Transverse colon (tissue), 3 donors: ENCODE measurements at regions not wholly inside any gene's neighbourhood (a gene's known extent, or its start where the extent isn't known, plus 50 kb on each side); places are given as distances from the start of the nearest gene placed in this dataset.

ENCODE experiments used
- CTCF ChIP-seq, 5 experiments: fragments of 200-600 bp in 3 of 5; fragments of 450-650 bp in 2 of 5; sonication (generic) in 3 of 5; IDR thresholded peaks; 1 replicate in 2 of 5; 2 replicates in 3 of 5; pipeline ENCODE4 v1.5.1; 2016 to 2017; ENCODE audit warnings: antibody characterized with exemption in 5 of 5, inconsistent platforms in 3 of 5, mild to moderate bottlenecking in 2 of 5, moderate library complexity in 1 of 5
- EP300 ChIP-seq: sonication (generic); formaldehyde crosslinking; IDR thresholded peaks from one replicate; pipeline ENCODE4 v1.6.1; 2017; ENCODE audit warnings: antibody characterized with exemption, low read depth
- POLR2A ChIP-seq: fragments of 450-650 bp; IDR thresholded peaks from one replicate; pipeline ENCODE4 v1.6.1; 2016; ENCODE audit warnings: antibody characterized with exemption, mild to moderate bottlenecking, moderate library complexity

- no peak for TF ChIP-seq CTCF (IDR thresholded peaks at IDR 0.05)
- no peak for TF ChIP-seq EP300
- no peak for TF ChIP-seq POLR2A
Measured at GRCh38 chr1:98075626-98076025, 154.8 kb upstream of the DPYD start.
